NCI-H82 treated with DMSO at 0.1 percent for 48 hours (cell line): ENCODE measurements at regions not wholly inside any gene's neighbourhood (a gene's known extent, or its start where the extent isn't known, plus 50 kb on each side); places are given as distances from the start of the nearest gene placed in this dataset.
"Not testable (repeated sequence)": the region's sequence is repeated elsewhere in the genome, so short reads cannot be mapped to it uniquely, and the experiment has no call there.

Source experiments
- DNase-seq: peaks from one replicate; lab custom pipeline; 2025; ENCODE audit not compliant: unreplicated experiment; lab: John Stamatoyannopoulos, UW

DNA sequence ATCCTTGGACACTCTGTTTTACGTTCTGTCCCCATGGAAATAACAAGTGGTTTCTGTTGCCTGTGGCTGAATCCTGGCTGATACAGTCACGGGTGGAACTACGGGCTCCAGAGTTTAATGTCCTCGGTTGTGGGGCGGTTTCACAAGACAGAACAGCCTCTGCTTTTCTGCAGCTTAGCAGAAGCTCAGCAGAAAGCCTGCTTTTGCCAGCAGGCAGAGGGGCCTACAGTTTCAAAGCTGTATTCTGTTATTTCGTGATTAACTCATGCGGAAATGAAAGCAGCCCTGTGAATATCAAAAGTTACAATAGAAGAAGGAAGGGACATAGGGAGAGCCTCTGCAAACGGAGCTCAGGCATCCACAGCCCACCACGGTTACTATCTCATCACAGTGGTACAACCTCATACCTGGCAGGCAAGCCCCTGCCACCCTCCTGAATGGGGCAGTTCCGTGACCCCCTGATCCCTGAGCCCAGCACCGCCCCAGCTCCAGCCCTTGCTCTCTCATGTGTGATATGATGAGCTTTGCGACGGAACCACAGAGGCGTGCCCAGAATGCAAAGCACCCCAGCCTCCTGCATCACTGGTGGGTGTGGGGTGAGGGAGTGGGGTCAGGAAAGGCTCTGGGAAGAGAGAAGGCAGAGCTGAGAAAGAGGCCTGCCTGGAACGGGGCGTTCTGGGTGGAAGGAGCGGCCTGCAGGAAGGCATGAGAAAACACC lies 360.6 kb downstream of the BRD1 start:
- DNase-seq: no peak

DNA sequence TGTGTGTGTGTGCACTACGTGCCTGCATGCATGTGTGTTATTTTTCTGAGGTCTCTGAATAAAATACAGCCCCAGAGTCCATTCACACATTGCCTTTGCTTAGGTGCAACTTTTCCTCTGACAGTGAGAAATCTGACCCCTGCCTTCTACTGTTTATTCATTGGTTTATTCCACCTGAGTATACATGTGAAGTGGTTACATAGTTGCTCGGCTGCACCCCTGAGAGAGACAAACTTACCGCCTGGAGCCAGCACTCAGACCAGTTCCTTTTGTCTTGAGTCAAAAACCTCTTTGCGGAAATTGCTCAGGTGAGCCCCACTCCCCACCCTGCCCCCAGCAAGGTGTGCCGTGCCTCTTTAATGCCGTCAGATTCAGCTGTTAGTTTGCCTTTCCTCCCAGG lies 363.6 kb downstream of the BRD1 start:
- no peak for DNase-seq

DNA sequence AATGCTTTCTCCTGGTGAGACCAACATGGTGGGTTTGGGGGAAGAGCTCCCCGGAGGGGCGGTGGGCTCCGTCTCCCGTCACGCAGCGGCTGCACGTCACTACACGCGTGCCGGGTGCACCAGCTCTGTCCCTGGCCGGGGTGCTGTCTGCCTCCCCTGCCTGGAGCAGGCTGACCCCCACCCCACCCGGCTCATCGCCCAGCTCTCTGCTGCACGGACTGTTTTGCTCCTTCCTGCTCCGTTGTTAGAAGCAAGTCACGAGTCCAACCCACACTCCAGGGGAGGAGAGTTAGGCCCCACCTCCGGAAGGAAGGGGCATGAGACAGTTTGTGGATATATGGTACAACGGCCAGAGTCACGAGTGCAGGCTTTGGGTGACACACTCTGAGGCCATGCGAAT lies 364.9 kb downstream of the BRD1 start:
- no peak for DNase-seq

DNA sequence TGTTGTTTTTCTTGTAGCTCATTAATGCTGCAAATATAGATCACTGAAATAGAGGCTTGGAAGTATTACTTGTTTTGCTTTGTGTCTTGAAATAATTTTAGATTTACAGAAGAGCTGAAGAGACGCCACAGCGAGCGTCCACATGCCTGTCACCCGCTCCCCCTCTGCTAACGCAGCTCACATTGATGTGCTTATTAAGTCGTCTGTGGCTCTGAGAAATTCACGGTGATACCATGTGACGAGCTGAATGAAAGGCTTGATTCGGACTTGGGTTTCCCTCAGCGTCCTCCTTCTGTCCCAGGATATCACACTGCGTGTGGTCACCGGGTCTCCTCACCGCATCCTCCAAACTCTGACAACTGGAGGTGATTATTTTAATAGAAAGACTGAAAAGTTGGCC lies 365.4 kb downstream of the BRD1 start:
- DNase-seq: no peak

DNA sequence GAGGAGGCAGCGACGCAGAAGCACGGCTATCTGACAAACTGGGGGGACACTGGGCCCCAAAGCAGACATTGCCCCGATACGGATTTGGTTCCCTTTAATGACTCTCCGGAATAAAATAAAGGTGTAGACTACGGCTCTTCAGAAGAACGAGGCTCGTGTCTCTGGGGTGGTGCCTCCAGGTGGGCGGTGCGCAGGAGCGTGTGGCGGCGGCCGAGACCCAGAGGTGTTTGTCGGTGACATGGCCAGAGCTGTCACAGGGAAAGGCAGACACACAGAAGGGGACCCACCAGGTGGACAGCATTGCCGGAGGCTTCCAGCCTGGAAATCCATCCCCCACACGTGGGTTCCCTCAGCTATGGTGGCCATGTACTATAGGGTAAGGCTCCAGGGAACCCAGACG lies 366.0 kb downstream of the BRD1 start:
- no peak for DNase-seq

DNA sequence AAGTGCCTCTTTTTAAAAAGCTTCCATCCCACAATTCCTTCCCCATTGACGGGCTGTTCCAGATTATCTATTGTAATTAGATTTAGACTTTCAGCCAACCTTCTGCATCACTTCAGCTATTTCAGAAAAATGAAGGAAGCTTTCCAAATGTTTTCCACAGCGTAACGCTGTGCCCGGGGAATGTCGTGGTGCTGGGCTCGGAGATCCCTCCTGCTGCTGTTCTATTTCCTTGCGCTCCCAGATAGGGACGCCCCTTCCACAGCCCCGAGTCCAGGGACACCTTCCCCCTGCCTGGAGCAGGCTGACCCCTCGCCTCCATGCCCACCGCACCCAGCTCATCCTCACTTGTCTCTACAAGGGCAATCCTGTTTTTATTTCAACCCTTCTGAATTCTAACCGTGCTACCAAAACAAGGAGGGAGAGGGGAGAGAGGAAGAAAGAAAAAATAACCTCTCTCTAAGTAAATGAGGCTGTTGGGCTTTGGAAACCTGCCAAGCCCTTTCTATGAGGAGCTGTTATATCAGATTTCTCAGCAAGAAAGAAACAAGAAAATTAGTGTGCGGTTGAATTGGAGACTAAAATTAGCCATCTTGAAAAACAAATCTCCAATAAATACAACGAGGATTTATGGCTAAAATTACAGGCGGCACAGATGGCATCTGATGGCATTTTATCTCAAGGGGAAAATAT lies 366.9 kb downstream of the BRD1 start:
- DNase-seq: no peak

DNA sequence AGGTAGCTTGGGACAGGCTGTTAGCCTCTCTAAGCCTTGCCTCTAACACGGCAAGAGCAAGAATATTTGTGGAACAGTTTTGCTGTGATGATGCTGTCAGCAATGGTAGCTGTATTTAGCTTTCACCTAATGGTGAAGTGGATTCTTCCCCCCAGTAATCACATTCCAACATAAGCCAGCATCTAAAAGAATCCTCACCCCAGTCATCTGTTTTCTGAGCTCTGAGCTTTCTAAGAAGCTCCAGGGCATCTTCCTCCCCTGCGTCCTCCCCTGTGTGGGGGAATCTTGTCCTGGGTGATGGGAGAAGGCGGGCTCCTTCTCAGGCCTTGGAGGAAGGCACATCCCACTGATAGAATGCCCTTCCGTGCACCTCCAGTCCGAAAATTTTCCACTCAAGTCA lies 367.6 kb downstream of the BRD1 start:
- no peak for DNase-seq

DNA sequence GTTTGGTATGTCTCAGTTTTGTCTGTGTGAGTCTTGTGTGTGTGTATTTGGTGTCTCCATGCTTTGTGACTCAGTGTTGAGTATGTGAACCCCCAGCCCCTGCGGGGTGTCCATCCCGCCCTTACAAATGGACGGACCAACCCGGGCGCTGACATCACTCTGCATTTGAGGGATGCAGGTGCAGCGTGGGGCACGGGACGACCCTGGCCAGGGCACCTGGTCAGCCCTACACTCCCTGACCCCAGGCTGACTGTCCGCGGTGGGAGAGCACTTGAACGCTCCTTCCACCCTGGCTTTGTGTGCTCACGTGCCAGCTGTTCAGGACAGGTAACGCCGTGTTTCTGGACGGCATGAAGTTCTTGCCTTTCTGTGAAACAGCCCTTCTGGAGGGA lies 369.0 kb downstream of the BRD1 start:
- DNase-seq: no peak

DNA sequence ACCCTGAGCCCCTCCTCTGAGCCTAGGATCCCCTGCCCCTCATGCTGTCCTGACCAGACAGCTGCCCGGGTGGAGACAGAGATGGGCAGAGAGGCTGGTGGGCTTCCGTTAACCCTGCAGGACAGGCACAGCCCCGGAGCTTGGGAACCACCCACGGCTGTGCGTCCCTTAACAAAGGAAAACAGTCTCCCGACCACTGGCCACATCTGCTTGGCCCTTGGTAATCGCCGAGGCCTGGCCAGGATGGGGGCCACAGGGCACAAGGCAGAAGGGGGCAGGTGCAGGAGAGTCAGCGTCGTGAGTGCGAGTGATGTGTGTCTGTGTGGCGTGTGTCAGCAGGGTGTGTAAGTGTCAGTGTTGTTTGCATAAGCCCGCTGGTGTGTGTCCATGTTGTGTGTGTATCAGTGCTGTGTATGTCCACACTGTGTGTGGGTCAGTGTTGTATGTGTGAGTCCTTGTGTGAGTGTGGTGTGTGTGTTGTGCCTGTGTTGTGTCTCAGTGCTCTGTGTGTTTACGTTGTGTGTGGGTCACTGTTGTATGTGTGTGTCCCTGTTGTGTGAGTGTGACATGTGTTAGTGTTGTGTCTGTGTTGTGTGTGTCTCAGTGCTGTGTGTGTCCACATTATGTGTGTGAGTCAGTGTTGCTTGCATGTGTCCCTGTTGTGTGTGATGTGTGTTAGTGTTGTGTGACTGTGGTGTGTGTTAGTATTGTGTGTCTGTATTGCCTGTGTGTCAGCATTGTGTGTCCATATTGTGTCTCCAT lies 369.5 kb downstream of the BRD1 start:
- DNase-seq: no peak

DNA sequence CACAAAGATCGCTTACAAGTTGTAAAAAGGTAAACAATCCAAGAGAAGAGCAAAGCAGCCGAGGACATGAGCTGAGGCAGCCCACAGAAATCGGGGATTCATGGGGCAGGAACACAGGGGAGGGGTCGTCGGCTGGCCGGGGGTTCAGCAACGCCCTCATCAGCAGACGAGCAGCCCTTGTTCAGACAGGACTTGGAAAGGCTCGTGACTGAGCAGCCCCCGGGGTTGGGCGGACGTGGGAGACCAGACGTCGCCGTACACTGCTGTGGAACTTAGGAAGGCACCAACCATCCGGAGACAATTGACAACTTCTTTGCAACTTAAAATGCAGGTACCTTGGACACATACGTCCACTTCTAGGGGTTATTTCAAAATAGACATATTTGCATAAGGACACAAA lies 370.5 kb downstream of the BRD1 start:
- DNase-seq: no peak

DNA sequence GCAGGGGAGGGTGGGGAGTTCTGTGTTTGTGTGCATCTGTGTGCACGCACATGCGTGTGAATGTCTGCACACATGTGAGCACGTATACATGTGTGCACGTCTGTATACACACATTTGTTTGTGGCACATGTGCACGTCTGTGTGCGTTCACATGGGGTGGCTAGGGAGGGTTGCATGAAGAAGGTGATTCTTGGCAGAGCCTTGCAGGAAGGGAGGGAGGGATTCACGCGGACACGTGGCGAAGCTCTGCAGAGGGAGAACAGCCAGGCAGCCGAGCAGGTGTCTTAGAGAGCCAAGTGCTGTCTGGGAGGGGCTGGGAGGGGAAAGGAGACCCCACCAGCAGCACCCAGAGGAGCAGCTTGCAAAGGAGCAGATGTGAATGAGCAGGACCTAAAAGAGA lies 372.1 kb downstream of the BRD1 start:
- no peak for DNase-seq

DNA sequence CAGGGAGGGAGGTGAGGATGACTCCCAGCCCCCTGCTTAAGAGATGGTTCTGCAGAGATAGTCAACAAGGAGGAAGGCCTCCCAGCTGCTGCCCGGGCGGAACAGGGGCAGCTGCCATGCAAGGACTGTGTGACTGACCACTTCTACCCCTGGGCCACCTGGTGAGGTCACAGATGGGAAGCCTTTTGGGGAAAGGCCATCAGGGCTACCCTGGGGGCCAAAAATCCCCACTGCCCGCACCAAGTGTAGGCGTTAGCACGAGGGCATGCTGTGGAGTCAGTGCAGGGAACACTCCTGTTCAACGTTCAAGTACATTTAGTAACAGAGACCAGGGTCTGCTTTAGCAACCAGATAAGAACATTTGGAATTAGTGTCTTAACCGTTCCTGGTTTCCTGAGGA lies 372.9 kb downstream of the BRD1 start:
- DNase-seq: no peak

DNA sequence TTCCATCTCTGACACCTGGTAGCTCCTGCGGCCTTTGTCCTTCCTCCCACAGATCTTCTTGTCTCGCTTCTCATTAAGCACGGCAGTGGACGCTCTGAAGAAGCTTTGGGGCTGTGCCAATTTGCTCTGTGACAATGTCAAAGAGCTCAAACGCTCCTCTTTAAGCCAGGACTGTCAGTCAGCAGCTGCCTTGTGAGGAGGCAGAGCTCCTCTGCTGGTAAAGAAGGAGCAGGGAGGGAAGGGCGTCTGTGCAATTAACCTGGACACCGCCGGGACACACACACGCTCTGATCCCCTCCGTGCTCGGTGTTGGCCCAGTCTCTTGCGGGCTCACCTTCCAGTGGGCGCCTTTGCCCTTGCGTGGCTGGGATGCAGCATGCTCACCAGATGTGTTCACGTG lies 373.9 kb downstream of the BRD1 start:
- DNase-seq: no peak

DNA sequence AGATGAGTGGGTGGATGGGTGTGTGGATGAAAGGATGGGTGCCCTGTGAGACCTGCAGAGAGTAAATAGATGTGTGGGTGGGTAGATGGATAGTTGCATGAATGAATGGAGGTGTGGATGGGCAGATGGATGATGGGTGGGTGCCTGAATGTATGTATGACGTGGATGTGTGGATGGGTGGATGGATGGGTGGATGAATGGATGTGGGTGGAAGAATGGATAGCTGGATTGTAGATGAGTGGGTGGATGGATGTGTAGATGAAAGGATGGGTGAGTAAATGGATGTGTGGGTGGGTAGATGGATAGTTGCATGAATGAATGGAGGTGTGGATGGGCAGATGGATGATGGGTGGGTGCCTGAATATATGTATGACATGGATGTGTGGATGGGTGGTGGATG lies 374.7 kb downstream of the BRD1 start:
- not testable (repeated sequence) for DNase-seq

DNA sequence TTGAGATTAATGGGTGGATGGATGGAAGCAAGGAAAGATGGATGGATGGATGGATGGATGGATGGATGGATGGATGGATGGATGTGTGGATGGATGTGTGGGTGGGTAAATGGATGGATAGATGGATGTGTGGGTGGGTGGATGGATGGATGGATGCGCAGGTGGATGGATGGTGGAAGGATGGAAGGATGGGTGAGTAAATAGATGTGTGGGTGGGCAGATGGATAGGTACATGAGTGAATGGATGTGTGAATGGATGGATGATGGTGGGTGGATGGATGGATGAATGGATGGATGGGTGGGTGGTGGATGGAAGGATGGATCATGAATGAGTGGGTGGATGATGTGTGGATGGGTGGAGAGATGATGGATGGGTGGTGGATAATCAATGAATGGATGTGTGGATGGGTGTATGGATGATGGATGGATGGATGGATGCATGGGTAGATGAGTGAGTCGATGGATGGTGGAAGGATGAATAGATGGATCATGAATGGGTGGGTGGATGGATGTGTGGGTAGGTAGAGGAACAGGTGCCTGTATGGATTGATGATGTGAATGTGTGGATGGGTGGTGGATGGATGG lies 375.2 kb downstream of the BRD1 start:
- no peak for DNase-seq

DNA sequence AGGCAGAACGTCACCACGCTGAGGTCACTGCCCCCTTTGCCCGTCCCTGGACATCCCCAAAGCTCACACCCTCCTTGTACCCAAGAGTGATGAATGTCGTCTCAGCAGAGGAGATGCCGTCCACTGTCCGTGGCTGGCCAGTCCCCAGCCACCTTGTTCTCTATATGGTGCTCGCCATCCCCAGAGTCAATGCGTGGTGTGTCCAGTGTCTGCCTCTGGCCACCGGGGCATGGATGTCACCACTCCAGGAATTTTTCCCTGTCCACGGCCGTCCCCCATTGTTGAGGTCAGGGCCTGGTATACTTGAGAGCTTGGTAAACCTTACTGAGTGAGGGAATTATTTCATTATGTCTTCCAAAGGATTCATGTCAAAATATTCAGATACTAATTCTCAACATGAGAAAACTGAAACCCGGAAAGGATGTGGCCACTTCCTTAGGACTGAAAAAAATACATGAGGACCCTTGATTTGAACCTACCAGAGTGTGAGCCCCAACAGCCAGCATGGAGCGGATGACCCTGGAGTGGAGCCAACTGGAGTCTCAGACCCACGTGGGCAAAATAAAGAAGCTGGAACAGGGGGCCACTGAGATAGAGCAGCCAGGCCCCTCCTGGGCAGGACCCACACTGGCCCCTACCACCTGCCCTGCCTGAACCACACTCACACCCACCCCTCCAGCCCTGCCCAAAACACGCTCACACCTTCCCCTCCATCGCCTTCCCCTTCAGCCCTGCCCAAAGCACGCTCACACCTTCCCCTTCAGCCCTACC lies 376.4 kb downstream of the BRD1 start:
- no peak for DNase-seq

DNA sequence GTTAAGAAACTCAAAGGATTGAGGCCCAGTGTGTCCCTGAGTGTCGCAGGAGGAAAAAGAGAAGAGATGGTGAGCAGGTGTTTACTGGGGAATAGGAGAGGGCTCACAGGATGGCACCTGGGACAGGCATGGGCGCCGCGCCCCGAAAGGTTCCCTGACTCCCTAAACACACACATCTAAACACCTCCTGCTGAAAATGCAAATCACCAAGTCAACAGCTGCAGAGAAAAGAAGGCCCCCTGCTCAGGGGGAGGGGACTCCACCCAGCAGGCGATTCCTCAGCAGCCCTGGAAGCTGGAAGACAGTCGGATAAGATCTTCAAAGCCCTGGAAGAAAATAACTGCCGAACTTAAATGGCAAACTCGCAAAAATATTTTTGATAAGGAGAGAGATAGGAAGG lies 377.2 kb downstream of the BRD1 start:
- DNase-seq: no peak

DNA sequence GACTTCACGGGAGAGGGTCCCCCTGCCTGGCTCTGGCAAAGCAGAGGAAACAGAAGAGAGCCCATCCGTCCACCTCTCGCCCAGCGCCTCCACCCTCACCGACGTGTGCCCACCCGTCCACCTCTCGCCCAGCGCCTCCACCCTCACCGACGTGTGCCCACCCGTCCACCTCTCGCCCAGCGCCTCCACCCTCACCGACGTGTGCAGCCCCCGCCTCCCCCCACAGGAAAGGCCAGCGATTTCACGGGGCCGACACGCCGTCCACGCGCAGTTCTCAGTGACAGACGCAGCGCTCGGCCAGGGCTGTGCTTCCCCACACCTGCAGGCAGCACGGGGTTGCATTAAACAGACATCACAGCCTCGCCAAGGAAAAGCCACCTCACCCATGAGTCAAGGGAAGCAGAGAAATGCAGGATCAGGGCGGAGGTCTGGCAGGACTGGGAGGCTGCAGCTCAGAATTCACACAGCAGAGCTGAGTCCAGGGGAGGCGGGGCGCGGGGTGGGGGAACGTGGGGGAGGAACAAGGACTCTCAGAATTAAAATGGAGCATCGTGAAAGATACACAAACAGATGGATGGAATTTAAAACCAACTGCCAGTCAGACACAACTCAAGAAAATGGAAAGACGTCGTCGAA lies 377.7 kb downstream of the BRD1 start:
- no peak for DNase-seq

DNA sequence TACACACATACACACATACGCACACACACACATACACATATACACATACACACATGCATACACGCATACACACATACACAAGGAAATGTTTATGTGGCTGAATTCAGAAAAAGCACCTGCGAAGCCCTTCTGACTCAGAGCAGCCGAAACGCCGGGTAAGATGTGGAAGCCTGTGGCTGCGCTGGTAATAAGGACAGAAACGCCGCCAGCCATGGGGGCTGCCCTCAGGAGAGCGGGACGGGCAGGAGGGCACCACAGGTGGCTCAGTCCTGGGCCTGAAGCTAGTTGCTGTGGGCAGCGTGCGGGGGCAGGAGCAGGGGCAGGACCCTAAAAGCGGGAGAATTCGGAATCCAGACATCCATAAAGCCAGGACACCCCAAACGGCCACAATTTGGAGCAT lies 378.3 kb downstream of the BRD1 start:
- DNase-seq: no peak

DNA sequence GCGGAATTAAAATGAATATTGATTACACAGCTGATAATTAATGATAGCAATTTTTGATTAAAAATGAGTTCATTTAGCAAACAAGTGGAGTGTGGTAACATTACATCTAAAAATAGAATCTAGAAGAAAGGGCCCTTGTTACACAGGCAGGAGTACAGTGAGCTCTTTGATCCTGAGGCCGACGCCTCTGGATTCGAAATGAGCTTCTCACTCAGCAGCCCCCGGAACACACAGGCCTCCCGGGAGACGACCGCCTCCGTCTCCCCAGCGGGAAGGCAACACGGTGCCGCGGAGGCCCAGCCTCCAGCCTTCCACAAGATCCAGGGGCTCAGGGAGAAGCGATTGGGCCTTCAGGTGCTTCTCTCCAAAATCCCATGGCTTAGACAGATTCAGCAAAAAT lies 379.1 kb downstream of the BRD1 start:
- DNase-seq: no peak

DNA sequence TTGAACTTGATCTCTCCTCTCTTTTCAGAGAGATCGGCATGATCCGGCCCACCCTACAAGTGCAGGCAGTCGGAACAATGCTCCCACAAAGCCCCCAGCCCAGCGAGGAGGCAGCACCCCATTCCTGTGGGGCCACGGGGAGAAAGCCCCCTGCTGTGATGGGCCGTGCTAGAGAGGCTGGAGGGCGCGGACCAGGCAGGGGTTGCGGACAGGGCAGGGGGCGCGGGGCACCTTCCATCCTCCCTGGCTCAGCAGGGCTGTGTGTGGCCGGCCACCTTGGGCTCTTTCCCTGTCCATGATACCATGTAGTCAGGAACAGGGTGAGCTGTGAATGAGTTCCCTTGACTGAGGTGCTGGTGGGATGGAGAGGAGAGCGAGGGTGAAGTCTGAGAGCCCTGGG lies 379.8 kb downstream of the BRD1 start:
- no peak for DNase-seq
